ENCODE measurements at regions not wholly inside any gene's neighbourhood (a gene's known extent, or its start where the extent isn't known, plus 50 kb on each side); places are given as distances from the start of the nearest gene placed in this dataset.

DNA sequence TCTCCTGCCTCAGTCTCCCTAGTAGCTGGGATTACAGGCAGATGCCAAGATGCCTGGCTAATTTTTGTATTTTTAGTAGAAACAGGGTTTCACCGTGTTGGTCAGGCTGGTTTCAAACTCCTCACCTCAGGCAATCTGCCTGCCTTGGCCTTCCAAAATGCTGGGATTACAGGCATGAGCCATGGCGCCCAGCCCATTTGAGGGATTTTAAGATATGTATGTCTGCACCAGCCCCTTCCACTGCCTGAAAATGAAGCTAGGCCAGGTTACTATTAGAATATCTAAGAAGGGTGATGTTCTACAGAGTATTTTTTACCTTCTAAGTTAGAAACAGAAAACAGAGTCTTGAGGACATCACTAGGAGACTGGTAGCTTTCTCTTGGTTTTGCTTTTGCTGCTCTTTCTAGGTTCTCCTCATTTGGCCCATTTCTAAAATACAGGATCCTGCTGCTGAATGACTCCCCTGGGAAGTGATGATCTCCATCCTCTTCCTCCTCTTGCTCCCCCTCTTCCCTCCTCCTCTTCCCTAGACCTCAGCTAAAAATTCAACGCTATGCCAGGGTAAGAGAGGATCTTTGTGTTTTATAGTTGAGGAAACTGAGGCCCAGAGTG is 118.5 kb downstream of the MYCN start:
- CTCF ChIA-PET (ENCODE audit: partially characterized antibody), result interaction anchor here (0.9 to 2.6 kb wide), 5 partner anchors 25 to 411 kb away, joined by 3 to 8 read pairs (median 3); partner anchors contain the start of gene MYCN
- H2BK20ac ChIP-seq (ENCODE audit: low read length), result no peak overlapping the region
- H2AFZ ChIP-seq (ENCODE audit: low read length), result no peak overlapping the region
- POLR2A ChIA-PET (ENCODE audit: partially characterized antibody), result no interaction called here
- H3K9ac ChIP-seq (replicated peaks in 1 of 4; ENCODE audit: extremely low read depth in 1 of 4, low read depth in 3 of 4, low read length in 3 of 4), result no peak overlapping the region
- no peak overlapping the region for H2BK15ac ChIP-seq (ENCODE audit: low read length)
- FAIRE-seq (no peak), DNase-seq (ENCODE audit: low read depth in 1 of 2, low spot score in 2 of 2) (no peak)
- no peak overlapping the region for H3K18ac ChIP-seq (ENCODE audit: extremely low read depth, low read length)
- H2BK5ac ChIP-seq (ENCODE audit: low read depth, low read length), result no peak overlapping the region
- no peaks in the 10 kb centered on the region for H4K20me1 ChIP-seq (replicated peaks in 1 of 2; ENCODE audit: control insufficient read depth in 1 of 2, insufficient read depth in 2 of 2, low read length in 2 of 2)
- no peak overlapping the region for H3K23ac ChIP-seq (ENCODE audit: insufficient read length)
- 93% methylated on average over 3 of the region's 3 CpGs; no CpG with 5 or more reads in 1 of the 2 experiments for WGBS, 2 experiments (ENCODE audit: extremely low coverage in 1 of 2, insufficient coverage in 1 of 2, insufficient read length in 1 of 2, insufficient replicate concordance in 2 of 2, low coverage in 1 of 2, low lambda C conversion rate in 2 of 2, missing lambda C conversion rate in 1 of 2)
- no peak overlapping the region for H4K5ac ChIP-seq (ENCODE audit: insufficient read length, low read depth, low read length)
- 0 out of 8 replicates have a peak, but pooled peaks cover 0 to 2% (median 0%) of the 10 kb centered on the region in 4 experiments for H3K36me3 ChIP-seq (ENCODE audit: control insufficient read depth in 2 of 4, insufficient read depth in 4 of 4, low read length in 3 of 4)
- H3K23me2 ChIP-seq (ENCODE audit: low read depth, low read length), result no peaks in the 10 kb centered on the region
- no peak for TF ChIP-seq TAF7 (optimal IDR thresholded peaks at IDR 0.05; ENCODE audit: borderline replicate concordance, low read depth, low read length)
- no peak for TF ChIP-seq CBX8 (IDR thresholded peaks at IDR 0.05; ENCODE audit: borderline replicate concordance, low read depth, low read length)
- TF ChIP-seq GABPA (IDR thresholded peaks at IDR 0.05; ENCODE audit: borderline replicate concordance, insufficient read depth, low read length), result no peak
- TF ChIP-seq CBX5 (IDR thresholded peaks at IDR 0.05; ENCODE audit: low read depth, low read length), result no peak
- no peak for TF ChIP-seq SUZ12 (IDR thresholded peaks at IDR 0.05; ENCODE audit: low read length)
- no peak for TF ChIP-seq RBBP5 (IDR thresholded peaks at IDR 0.05; ENCODE audit: borderline replicate concordance, low read depth, low read length)
- no peak for TF ChIP-seq RAD21 (IDR thresholded peaks at IDR 0.05 in 1 of 2, conservative IDR thresholded peaks at IDR 0.05 in 1 of 2; ENCODE audit: low read depth in 2 of 2, low read length in 2 of 2)
- TF ChIP-seq SRF (IDR thresholded peaks at IDR 0.05; ENCODE audit: low read depth, low read length), result no peak
- no peaks in the 10 kb centered on the region for H3K79me2 ChIP-seq (ENCODE audit: control insufficient read depth in 1 of 2, insufficient read depth in 2 of 2, low read length in 2 of 2)
- no peak overlapping the region for H3K4ac ChIP-seq (replicated peaks; ENCODE audit: insufficient read length, low read depth, low read length)
- no peak overlapping the region for H3K14ac ChIP-seq (ENCODE audit: insufficient read length)
- no peaks in the 10 kb centered on the region; a peak in 1 of 7 replicates for H3K27me3 ChIP-seq (replicated peaks in 1 of 4; ENCODE audit: control insufficient read depth in 3 of 4, extremely low read depth in 1 of 4, insufficient read depth in 3 of 4, low read length in 3 of 4)
- no peak overlapping the region for H3K27ac ChIP-seq (ENCODE audit: low read depth, low read length)
- no peaks in the 10 kb centered on the region for H3K79me1 ChIP-seq (ENCODE audit: low read depth, low read length)
- H3K4me1 ChIP-seq (replicated peaks in 1 of 4; ENCODE audit: control insufficient read depth in 3 of 4, insufficient read depth in 4 of 4, low read length in 3 of 4), result peaks cover 0 to 2% (median 0%) of the 10 kb centered on the region in 4 experiments; a peak in 1 of 7 replicates
- no peak overlapping the region for H4K8ac ChIP-seq (ENCODE audit: extremely low read depth, insufficient read depth, low read length)
- H2AK5ac ChIP-seq (ENCODE audit: low read depth, low read length), result no peak overlapping the region
- no peak overlapping the region for H3K56ac ChIP-seq (replicated peaks; ENCODE audit: insufficient read length, low read depth, low read length)
- no peak overlapping the region for H2BK120ac ChIP-seq (replicated peaks; ENCODE audit: low read depth, low read length)
- H4K91ac ChIP-seq (replicated peaks; ENCODE audit: insufficient read length, low read length), result no peak overlapping the region
- H3K9me3 ChIP-seq (ENCODE audit: insufficient read depth in 2 of 2, low read depth in 1 of 2, low read length in 1 of 2), result peaks cover 14 to 15% of the 10 kb centered on the region in 2 experiments
- no peak overlapping the region for H2BK12ac ChIP-seq (ENCODE audit: low read depth, low read length)
- no peak overlapping the region for H3K4me2 ChIP-seq (ENCODE audit: insufficient read depth in 1 of 2, low read depth in 2 of 2, low read length in 2 of 2)
- no peak overlapping the region for H3K4me3 ChIP-seq (ENCODE audit: extremely low read depth in 1 of 4, insufficient read depth in 2 of 4, low read depth in 3 of 4, low read length in 4 of 4)

Data from H1 (cell line).